ENCODE measurements at regions not wholly inside any gene's neighbourhood (a gene's known extent, or its start where the extent isn't known, plus 50 kb on each side); places are given as distances from the start of the nearest gene placed in this dataset.

DNA sequence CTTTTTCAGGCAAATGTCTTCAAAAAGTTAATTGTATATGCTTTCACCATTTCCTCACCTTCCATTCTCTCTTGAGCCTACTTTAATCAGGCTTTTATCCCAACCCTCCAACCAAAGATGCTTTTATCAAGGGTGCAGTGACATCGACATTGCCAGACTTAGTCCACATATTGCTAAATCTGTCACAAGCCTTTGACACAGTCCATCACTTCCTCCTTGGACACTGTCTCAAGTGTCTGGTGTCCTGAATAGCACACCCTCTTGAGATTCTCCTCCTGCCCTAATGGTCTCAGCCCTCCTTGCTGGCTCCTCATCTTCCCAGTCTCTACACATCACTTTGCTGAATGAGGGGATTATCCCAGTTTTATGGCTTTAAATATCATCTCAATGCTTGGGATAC, 147.5 kb upstream of the SLC39A10 start:
- TF ChIP-seq POLR2A (IDR thresholded peaks at IDR 0.05; ENCODE audit: insufficient read depth in 1 of 2, low read depth in 2 of 2, low read length in 2 of 2) (no peak), HCFC1 (IDR thresholded peaks at IDR 0.05; ENCODE audit: low read depth, low read length) (no peak), MAFK (conservative IDR thresholded peaks at IDR 0.05 in 1 of 2, IDR thresholded peaks at IDR 0.05 in 1 of 2; ENCODE audit: low read length in 2 of 2) (no peak), CBX1 (IDR thresholded peaks at IDR 0.05; ENCODE audit: low read depth) (no peak), CBFB (CRISPR knock-in tag; IDR thresholded peaks at IDR 0.05) (no peak), ZFP1 (CRISPR knock-in tag; IDR thresholded peaks at IDR 0.05) (no peak), YY1 (IDR thresholded peaks at IDR 0.05; ENCODE audit: insufficient read depth, insufficient replicate concordance, low read depth, low read length) (no peak), TAF1 (CRISPR knock-in tag; IDR thresholded peaks at IDR 0.05) (no peak)
- TF ChIP-seq, protein P1, sequence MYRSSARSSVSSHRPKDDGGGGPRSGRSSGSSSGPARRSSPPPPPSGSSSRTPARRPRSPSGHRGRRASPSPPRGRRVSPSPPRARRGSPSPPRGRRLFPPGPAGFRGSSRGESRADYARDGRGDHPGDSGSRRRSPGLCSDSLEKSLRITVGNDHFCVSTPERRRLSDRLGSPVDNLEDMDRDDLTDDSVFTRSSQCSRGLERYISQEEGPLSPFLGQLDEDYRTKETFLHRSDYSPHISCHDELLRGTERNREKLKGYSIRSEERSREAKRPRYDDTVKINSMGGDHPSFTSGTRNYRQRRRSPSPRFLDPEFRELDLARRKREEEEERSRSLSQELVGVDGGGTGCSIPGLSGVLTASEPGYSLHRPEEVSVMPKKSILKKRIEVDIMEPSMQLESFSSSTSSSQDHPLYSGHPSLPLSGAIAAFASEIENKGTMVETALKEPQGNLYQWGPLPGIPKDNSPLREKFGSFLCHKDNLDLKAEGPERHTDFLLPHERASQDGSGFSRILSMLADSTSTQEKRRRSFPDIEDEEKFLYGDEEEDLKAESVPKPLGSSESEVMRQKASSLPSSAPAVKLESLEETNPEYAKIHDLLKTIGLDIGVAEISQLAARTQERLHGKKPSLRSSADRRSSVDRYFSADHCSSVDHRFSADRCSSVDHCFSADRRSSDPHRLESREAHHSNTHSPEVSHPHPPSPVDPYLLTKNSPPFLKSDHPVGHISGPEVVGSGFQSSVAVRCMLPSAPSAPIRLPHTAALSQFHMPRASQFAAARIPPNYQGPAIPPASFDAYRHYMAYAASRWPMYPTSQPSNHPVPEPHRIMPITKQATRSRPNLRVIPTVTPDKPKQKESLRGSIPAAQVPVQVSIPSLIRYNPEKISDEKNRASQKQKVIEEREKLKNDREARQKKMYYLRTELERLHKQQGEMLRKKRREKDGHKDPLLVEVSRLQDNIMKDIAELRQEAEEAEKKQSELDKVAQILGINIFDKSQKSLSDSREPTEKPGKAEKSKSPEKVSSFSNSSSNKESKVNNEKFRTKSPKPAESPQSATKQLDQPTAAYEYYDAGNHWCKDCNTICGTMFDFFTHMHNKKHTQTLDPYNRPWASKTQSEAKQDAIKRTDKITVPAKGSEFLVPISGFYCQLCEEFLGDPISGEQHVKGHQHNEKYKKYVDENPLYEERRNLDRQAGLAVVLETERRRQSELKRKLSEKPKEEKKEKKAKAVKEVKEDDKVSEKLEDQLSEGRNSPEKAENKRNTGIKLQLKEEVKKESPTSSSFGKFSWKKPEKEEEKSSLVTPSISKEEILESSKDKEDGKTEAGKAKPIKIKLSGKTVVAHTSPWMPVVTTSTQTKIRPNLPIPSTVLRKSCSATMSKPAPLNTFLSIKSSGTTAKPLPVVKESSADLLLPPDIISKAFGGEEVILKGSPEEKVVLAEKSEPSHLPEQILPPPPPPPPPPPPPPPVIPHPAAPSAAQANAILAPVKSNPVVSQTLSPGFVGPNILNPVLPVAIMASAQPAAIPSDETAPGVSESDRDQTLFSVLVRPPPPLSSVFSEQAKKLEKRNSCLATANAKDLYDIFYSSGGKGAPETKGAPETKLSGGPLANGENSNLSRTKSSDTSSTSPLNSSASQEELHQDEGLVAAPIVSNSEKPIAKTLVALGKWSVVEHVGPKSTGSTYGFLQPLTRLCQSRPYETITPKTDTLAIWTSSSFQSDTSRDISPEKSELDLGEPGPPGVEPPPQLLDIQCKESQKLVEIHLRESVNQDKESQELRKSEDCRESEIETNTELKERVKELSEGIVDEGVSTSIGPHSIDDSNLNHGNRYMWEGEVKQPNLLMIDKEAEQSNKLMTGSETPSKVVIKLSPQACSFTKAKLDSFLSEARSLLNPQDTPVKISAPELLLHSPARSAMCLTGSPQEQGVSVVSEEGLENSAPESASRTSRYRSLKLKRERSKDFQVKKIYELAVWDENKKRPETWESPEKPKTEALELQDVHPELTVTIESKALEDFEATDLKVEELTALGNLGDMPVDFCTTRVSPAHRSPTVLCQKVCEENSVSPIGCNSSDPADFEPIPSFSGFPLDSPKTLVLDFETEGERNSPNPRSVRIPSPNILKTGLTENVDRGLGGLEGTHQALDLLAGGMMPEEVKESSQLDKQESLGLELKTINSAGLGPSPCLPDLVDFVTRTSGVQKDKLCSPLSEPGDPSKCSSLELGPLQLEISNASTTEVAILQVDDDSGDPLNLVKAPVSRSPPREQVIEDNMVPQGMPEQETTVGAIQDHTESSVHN (CRISPR knock-in tag; IDR thresholded peaks at IDR 0.05) = no peak
- TF ChIP-seq, protein P2, sequence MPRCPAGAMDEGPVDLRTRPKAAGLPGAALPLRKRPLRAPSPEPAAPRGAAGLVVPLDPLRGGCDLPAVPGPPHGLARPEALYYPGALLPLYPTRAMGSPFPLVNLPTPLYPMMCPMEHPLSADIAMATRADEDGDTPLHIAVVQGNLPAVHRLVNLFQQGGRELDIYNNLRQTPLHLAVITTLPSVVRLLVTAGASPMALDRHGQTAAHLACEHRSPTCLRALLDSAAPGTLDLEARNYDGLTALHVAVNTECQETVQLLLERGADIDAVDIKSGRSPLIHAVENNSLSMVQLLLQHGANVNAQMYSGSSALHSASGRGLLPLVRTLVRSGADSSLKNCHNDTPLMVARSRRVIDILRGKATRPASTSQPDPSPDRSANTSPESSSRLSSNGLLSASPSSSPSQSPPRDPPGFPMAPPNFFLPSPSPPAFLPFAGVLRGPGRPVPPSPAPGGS (CRISPR knock-in tag; IDR thresholded peaks at IDR 0.05) = no peak
- TF ChIP-seq, protein P3, sequence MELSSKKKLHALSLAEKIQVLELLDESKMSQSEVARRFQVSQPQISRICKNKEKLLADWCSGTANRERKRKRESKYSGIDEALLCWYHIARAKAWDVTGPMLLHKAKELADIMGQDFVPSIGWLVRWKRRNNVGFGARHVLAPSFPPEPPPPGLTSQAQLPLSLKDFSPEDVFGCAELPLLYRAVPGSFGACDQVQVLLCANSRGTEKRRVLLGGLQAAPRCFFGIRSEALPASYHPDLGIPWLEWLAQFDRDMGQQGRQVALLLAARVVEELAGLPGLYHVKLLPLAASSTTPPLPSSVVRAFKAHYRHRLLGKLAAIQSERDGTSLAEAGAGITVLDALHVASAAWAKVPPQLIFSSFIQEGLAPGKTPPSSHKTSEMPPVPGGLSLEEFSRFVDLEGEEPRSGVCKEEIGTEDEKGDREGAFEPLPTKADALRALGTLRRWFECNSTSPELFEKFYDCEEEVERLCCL (CRISPR knock-in tag; IDR thresholded peaks at IDR 0.05; ENCODE audit: borderline replicate concordance) = no peak
